ELR (cell line): ENCODE measurements at regions not wholly inside any gene's neighbourhood (a gene's known extent, or its start where the extent isn't known, plus 50 kb on each side); places are given as distances from the start of the nearest gene placed in this dataset.
"Not testable (repeated sequence)": the region's sequence is repeated elsewhere in the genome, so short reads cannot be mapped to it uniquely, and the experiment has no call there.

ENCODE experiments used
- DNase-seq: peaks from one replicate; pipeline ENCODE4 v3.0.0-alpha.2; 2015; ENCODE audit warnings: low read depth

- no peak for DNase-seq
Observed at GRCh38 chr20:50359607-50360217, 150.5 kb upstream of the PTPN1 start.

- no peak for DNase-seq
Observed at GRCh38 chr20:50360218-50360672, 149.9 kb upstream of the PTPN1 start.

GRCh38 chr20:50360921-50361320 is 149.3 kb upstream of the PTPN1 start:
- no peak for DNase-seq

GRCh38 chr20:50362177-50362576 is 148.0 kb upstream of the PTPN1 start:
- DNase-seq = not testable (repeated sequence)

- no peak for DNase-seq
Observed at GRCh38 chr20:50363027-50363426, 147.2 kb upstream of the PTPN1 start.

GRCh38 chr20:50363479-50363878 is 146.7 kb upstream of the PTPN1 start:
- DNase-seq = no peak

- no peak for DNase-seq
Observed at GRCh38 chr20:50364542-50364941, 145.6 kb upstream of the PTPN1 start.

- DNase-seq = peak; percentile 70
Observed at GRCh38 chr20:50366270-50367103, 143.7 kb upstream of the PTPN1 start.

- no peak for DNase-seq
Observed at GRCh38 chr20:50367104-50367674, 143.0 kb upstream of the PTPN1 start.

GRCh38 chr20:50367739-50368375 is 142.3 kb upstream of the PTPN1 start:
- no peak for DNase-seq

- DNase-seq = no peak
Observed at GRCh38 chr20:50368386-50368785, 141.8 kb upstream of the PTPN1 start.

GRCh38 chr20:50368813-50369224 is 141.4 kb upstream of the PTPN1 start:
- peak; percentile 42 for DNase-seq

- no peak for DNase-seq
Observed at GRCh38 chr20:50369225-50370035, 140.8 kb upstream of the PTPN1 start.

GRCh38 chr20:50370036-50370566 is 140.1 kb upstream of the PTPN1 start:
- no peak for DNase-seq

- DNase-seq = no peak
Observed at GRCh38 chr20:50371878-50372769, 138.1 kb upstream of the PTPN1 start.

GRCh38 chr20:50372770-50373088 is 137.5 kb upstream of the PTPN1 start:
- peak; percentile 53 for DNase-seq

GRCh38 chr20:50373674-50374286 is 136.4 kb upstream of the PTPN1 start:
- DNase-seq = peak; percentile 70

GRCh38 chr20:50374541-50375078 is 135.6 kb upstream of the PTPN1 start:
- DNase-seq = no peak

- peak; percentile 45 for DNase-seq
Observed at GRCh38 chr20:50376179-50376887, 133.8 kb upstream of the PTPN1 start.
